Aorta (tissue), 5 donors: ENCODE measurements at regions not wholly inside any gene's neighbourhood (a gene's known extent, or its start where the extent isn't known, plus 50 kb on each side); places are given as distances from the start of the nearest gene placed in this dataset.

Experiments
- ATAC-seq: fragments of 200-7000 bp; cut with Tn5 transposase; one replicate; pipeline ENCODE4 v1.9.1; 2022; ENCODE audit warnings: moderate library complexity; ENCODE audit not compliant: low FRiP score
- DNase-seq, 2 donors: peaks; one replicate each; pipeline ENCODE4 v3.0.0-alpha.2; 2020
- H3K27ac ChIP-seq, 2 donors: one replicate each; pipeline ENCODE4 v1.5.1; 2013; ENCODE audit warnings: low read length in 2 of 2, mild to moderate bottlenecking in 2 of 2, moderate library complexity in 2 of 2, control low read depth in 1 of 2, inconsistent platforms in 1 of 2, low read depth in 1 of 2
- H3K27me3 ChIP-seq, 2 donors: one replicate each; pipeline ENCODE4 v1.6.1; 2013; ENCODE audit warnings: control low read depth in 1 of 2, low read length in 1 of 2, mild to moderate bottlenecking in 1 of 2, moderate library complexity in 1 of 2; ENCODE audit not compliant: insufficient read depth in 2 of 2, control insufficient read depth in 1 of 2
- H3K36me3 ChIP-seq, 2 donors: one replicate each; pipeline ENCODE4 v1.6.1; 2013; ENCODE audit warnings: control low read depth in 1 of 2, low read length in 1 of 2, mild to moderate bottlenecking in 1 of 2; ENCODE audit not compliant: insufficient read depth in 2 of 2, control insufficient read depth in 1 of 2
- H3K4me1 ChIP-seq, 2 donors: one replicate each; pipeline ENCODE4 v1.6.1; 2013; ENCODE audit warnings: low read length in 2 of 2, control low read depth in 1 of 2, mild to moderate bottlenecking in 1 of 2, moderate library complexity in 1 of 2; ENCODE audit not compliant: insufficient read depth in 2 of 2, control insufficient read depth in 1 of 2
- H3K4me3 ChIP-seq, 2 donors: one replicate each; pipeline ENCODE4 v1.5.1; 2013; ENCODE audit warnings: low read length in 2 of 2, control low read depth in 1 of 2, mild to moderate bottlenecking in 1 of 2
- H3K9me3 ChIP-seq: one replicate; pipeline ENCODE4 v1.6.1; 2013; ENCODE audit warnings: mild to moderate bottlenecking, low read length; ENCODE audit not compliant: control insufficient read depth
- WGBS, 2 donors: extraction: QIAGEN DNeasy Blood & Tissue Kit; methylation state at CpG; one replicate each; pipeline ENCODE4 v1.1.7; 2013; 5-methylcytosine and 5-hydroxymethylcytosine counted together
- intact Hi-C, 2 donors: fragments of 100-400 bp; cut with DNase I; formaldehyde crosslinking; loops; one replicate each; pipeline versions ENCODE4 v1.14.2 to v1.15.0; 2022
- donor health status: healthy with polysubstance abuse.
- donor health status: Bipolar disorder and iron deficiency.
- donor health status: DM: no; HTN: no; CAD: no.
- donor health status: DM: no; HTN: no; CAD: no.
- donor health status: DM: yes; HTN: yes; CAD: no.

- DNase-seq (no peak), ATAC-seq (no peak)
- intact Hi-C loops: loop anchor here (5.0 to 10.0 kb wide), 6 partner anchors 242 to 1420 kb away; no protein-coding TSS in a partner anchor
- no peak overlapping the region for H3K27ac ChIP-seq
- no peaks in the 10 kb centered on the region for H3K4me1 ChIP-seq
- 92 to 94% methylated on average over 2 of the region's 2 CpGs for WGBS, 2 donors
- H3K4me3 ChIP-seq: no peak overlapping the region
- no peaks in the 10 kb centered on the region for H3K36me3 ChIP-seq
- H3K27me3 ChIP-seq: no peaks in the 10 kb centered on the region
- H3K9me3 ChIP-seq: no peaks in the 10 kb centered on the region
Measured at GRCh38 chr2:136422512-136422911, 304.6 kb upstream of the CXCR4 start.

GRCh38 chr2:136420346-136420745 lies 302.4 kb upstream of the CXCR4 start:
- H3K4me1 ChIP-seq: no peaks in the 10 kb centered on the region
- 71 to 83% methylated on average over 6 of the region's 6 CpGs for WGBS, 2 donors
- intact Hi-C loops: loop anchor here (5.0 to 10.0 kb wide), 6 partner anchors 244 to 1422 kb away; no protein-coding TSS in a partner anchor
- ATAC-seq (no peak), DNase-seq (no peak)
- H3K4me3 ChIP-seq: no peak overlapping the region
- no peaks in the 10 kb centered on the region for H3K27me3 ChIP-seq
- no peak overlapping the region for H3K27ac ChIP-seq
- H3K36me3 ChIP-seq: no peaks in the 10 kb centered on the region
- no peaks in the 10 kb centered on the region for H3K9me3 ChIP-seq

- Histone ChIP-seq H3K4me1 (no peaks in the 10 kb centered on the region), H3K9me3 (no peaks in the 10 kb centered on the region), H3K36me3 (no peaks in the 10 kb centered on the region), H3K27ac (no peak overlapping the region), H3K4me3 (no peak overlapping the region), H3K27me3 (no peaks in the 10 kb centered on the region)
- no peak for DNase-seq
- intact Hi-C loops: no loop called here
- ATAC-seq: no peak
- WGBS, 2 donors: 85 to 87% methylated on average over 1 of the region's 1 CpG
Measured at GRCh38 chr2:136411946-136412345, 294.0 kb upstream of the CXCR4 start.

- H3K4me3 ChIP-seq: no peak overlapping the region
- ATAC-seq: no peak
- no peaks in the 10 kb centered on the region for H3K36me3 ChIP-seq
- no peaks in the 10 kb centered on the region for H3K4me1 ChIP-seq
- WGBS, 2 donors: 84 to 89% methylated on average over 6 of the region's 6 CpGs
- no peak overlapping the region for H3K27ac ChIP-seq
- no peak for DNase-seq
- H3K9me3 ChIP-seq: no peaks in the 10 kb centered on the region
- intact Hi-C loops: no loop called here
- no peaks in the 10 kb centered on the region for H3K27me3 ChIP-seq
Measured at GRCh38 chr2:136410673-136411072, 292.7 kb upstream of the CXCR4 start.

GRCh38 chr2:136408795-136409194 lies 290.8 kb upstream of the CXCR4 start:
- Histone ChIP-seq H3K27me3 (no peaks in the 10 kb centered on the region), H3K36me3 (no peaks in the 10 kb centered on the region), H3K4me3 (no peak overlapping the region), H3K27ac (no peak overlapping the region), H3K4me1 (no peaks in the 10 kb centered on the region), H3K9me3 (no peaks in the 10 kb centered on the region)
- intact Hi-C loops: no loop called here
- DNase-seq (no peak), ATAC-seq (no peak)
- WGBS, 2 donors: 83 to 84% methylated on average over 3 of the region's 3 CpGs

GRCh38 chr2:136407952-136408318 lies 290.0 kb upstream of the CXCR4 start:
- intact Hi-C loops: no loop called here
- no peak for DNase-seq
- 72 to 74% methylated on average over 8 of the region's 8 CpGs for WGBS, 2 donors
- Histone ChIP-seq H3K4me3 (no peak overlapping the region), H3K9me3 (no peaks in the 10 kb centered on the region), H3K4me1 (no peaks in the 10 kb centered on the region), H3K27me3 (no peaks in the 10 kb centered on the region), H3K36me3 (no peaks in the 10 kb centered on the region), H3K27ac (no peak overlapping the region)
- ATAC-seq: no peak

GRCh38 chr2:136407117-136407951 lies 289.4 kb upstream of the CXCR4 start:
- Histone ChIP-seq H3K27ac (no peak overlapping the region), H3K27me3 (peaks cover 0 to 2% of the 10 kb centered on the region in 2 donors), H3K4me3 (no peak overlapping the region), H3K36me3 (no peaks in the 10 kb centered on the region), H3K4me1 (no peaks in the 10 kb centered on the region), H3K9me3 (no peaks in the 10 kb centered on the region)
- WGBS, 2 donors: 50 to 51% methylated on average over 8 of the region's 8 CpGs
- ATAC-seq: no peak
- DNase-seq: no peak
- intact Hi-C loops: no loop called here

- ATAC-seq (no peak), DNase-seq (no peak)
- peaks cover 0 to 6% of the 10 kb centered on the region in 2 donors for H3K27me3 ChIP-seq
- intact Hi-C loops: no loop called here
- H3K27ac ChIP-seq: no peak overlapping the region
- no peaks in the 10 kb centered on the region for H3K9me3 ChIP-seq
- H3K36me3 ChIP-seq: no peaks in the 10 kb centered on the region
- H3K4me1 ChIP-seq: no peaks in the 10 kb centered on the region
- 85 to 88% methylated on average over 4 of the region's 4 CpGs for WGBS, 2 donors
- H3K4me3 ChIP-seq: no peak overlapping the region
Measured at GRCh38 chr2:136404925-136405324, 287.0 kb upstream of the CXCR4 start.

- ATAC-seq (no peak), DNase-seq (no peak)
- Histone ChIP-seq H3K27ac (no peak overlapping the region), H3K9me3 (no peaks in the 10 kb centered on the region), H3K27me3 (peaks cover 0 to 6% of the 10 kb centered on the region in 2 donors), H3K36me3 (no peaks in the 10 kb centered on the region), H3K4me3 (no peak overlapping the region), H3K4me1 (no peaks in the 10 kb centered on the region)
- intact Hi-C loops: no loop called here
Measured at GRCh38 chr2:136404176-136404575, 286.2 kb upstream of the CXCR4 start.
